A549 (cell line): ENCODE measurements at regions not wholly inside any gene's neighbourhood (a gene's known extent, or its start where the extent isn't known, plus 50 kb on each side); places are given as distances from the start of the nearest gene placed in this dataset.

Source experiments
- ATAC-seq, 2 experiments: fragments of 200-7000 bp in 1 of 2; fragments of >200 bp in 1 of 2; cut with Nextera tagmentation in 1 of 2; cut with Tn5 transposase in 1 of 2; 3 replicates each; pipeline versions ENCODE4 v1.8.0 to v1.9.1; 2018 to 2020; ENCODE audit warnings: mild to moderate bottlenecking in 1 of 2, moderate library complexity in 1 of 2
- CTCF ChIA-PET: fragments of 300-600 bp; sonication (Branson Sonifier 250); formaldehyde crosslinking; extraction: SDS; loops from one replicate; lab custom pipeline; 2021; ENCODE audit warnings: antibody characterized with exemption, inconsistent platforms; lab: Yijun Ruan, JAX
- POLR2A ChIA-PET: fragments of 350-600 bp; formaldehyde crosslinking; extraction: SDS; loops from one replicate; lab custom pipeline; 2021; ENCODE audit warnings: antibody characterized with exemption, inconsistent platforms; lab: Yijun Ruan, JAX
- DNase-seq, 2 experiments: peaks; one replicate each; pipeline versions ENCODE4 v3.0.0 to v3.0.0-alpha.2; 2011 to 2016; ENCODE audit warnings: low read depth in 1 of 2, low spot score in 1 of 2
- FAIRE-seq: peaks from 2 replicates; lab custom pipeline; 2011; peaks lifted over from hg19 to GRCh38; lab: Jason Lieb, UNC
- H3K27ac ChIP-seq, 2 experiments: fragments of >200 bp; sonication (Bioruptor Twin); formaldehyde crosslinking; 3 replicates each; pipeline ENCODE4 v1.5.1; 2016 to 2017
- H3K4me1 ChIP-seq: fragments of >200 bp; sonication (Bioruptor Twin); formaldehyde crosslinking; 3 replicates; pipeline ENCODE4 v1.6.1; 2016
- H3K4me2 ChIP-seq: fragments of >200 bp; sonication (Bioruptor Twin); formaldehyde crosslinking; 3 replicates; pipeline ENCODE4 v1.6.1; 2016
- H3K4me3 ChIP-seq: fragments of >200 bp; sonication (Bioruptor Twin); formaldehyde crosslinking; 3 replicates; pipeline ENCODE4 v1.5.1; 2016
- H3K9me3 ChIP-seq: fragments of >200 bp; sonication (Bioruptor Twin); formaldehyde crosslinking; 3 replicates; pipeline ENCODE4 v1.6.1; 2016
- CBX2 ChIP-seq: fragments of 200-600 bp; sonication (generic); IDR thresholded peaks from 2 replicates; pipeline ENCODE4 v1.6.1; 2016; ENCODE audit warnings: low read depth, mild to moderate bottlenecking, borderline replicate concordance
- CEBPB ChIP-seq, 2 experiments: fragments of >200 bp in 1 of 2; sonication (Bioruptor Twin) in 1 of 2; formaldehyde crosslinking in 1 of 2; IDR thresholded peaks; 2 replicates each; pipeline ENCODE4 v1.6.1; 2012 to 2016
- CHD4 ChIP-seq: fragments of 200-600 bp; sonication (generic); IDR thresholded peaks from 2 replicates; pipeline ENCODE4 v1.6.1; 2016; ENCODE audit warnings: antibody characterized with exemption, mild to moderate bottlenecking, borderline replicate concordance
- EHMT2 ChIP-seq: fragments of 200-600 bp; sonication (generic); IDR thresholded peaks from 2 replicates; pipeline ENCODE4 v1.6.1; 2016; ENCODE audit warnings: antibody characterized with exemption, low read depth, mild to moderate bottlenecking, moderate library complexity
- ELK1 ChIP-seq: fragments of 150-350 bp; IDR thresholded peaks from 2 replicates; pipeline ENCODE4 v1.6.1; 2014; ENCODE audit warnings: low read depth, mild to moderate bottlenecking, low read length
- EP300 ChIP-seq, 2 experiments: fragments of >200 bp; sonication (Bioruptor Twin); formaldehyde crosslinking; IDR thresholded peaks; 2 replicates in 1 of 2; 3 replicates in 1 of 2; pipeline ENCODE4 v1.6.1; 2016 to 2017
- FOXS1 ChIP-seq: fragments of 250-450 bp; sonication (Bioruptor Pico); IDR thresholded peaks from 2 replicates; pipeline ENCODE4 v1.5.0; 2020; ENCODE audit warnings: mild to moderate bottlenecking, moderate library complexity
- GATA3 ChIP-seq: IDR thresholded peaks from 2 replicates; pipeline ENCODE4 v1.6.1; 2012; ENCODE audit warnings: borderline replicate concordance
- HEYL ChIP-seq: fragments of 250-450 bp; sonication (Bioruptor Pico); IDR thresholded peaks from 2 replicates; pipeline ENCODE4 v1.8.0; 2021; ENCODE audit warnings: mild to moderate bottlenecking, moderate library complexity
- JUN ChIP-seq, 2 experiments: fragments of >200 bp; sonication (Bioruptor Twin); formaldehyde crosslinking; IDR thresholded peaks; 2 replicates in 1 of 2; 3 replicates in 1 of 2; pipeline ENCODE4 v1.6.1; 2016 to 2017
- KDM1A ChIP-seq: fragments of 200-600 bp; sonication (generic); IDR thresholded peaks from 2 replicates; pipeline ENCODE4 v1.6.1; 2016; ENCODE audit warnings: low read depth, mild to moderate bottlenecking
- KDM5A ChIP-seq: fragments of 200-600 bp; sonication (generic); IDR thresholded peaks from 2 replicates; pipeline ENCODE4 v1.6.1; 2016; ENCODE audit warnings: antibody characterized with exemption, mild to moderate bottlenecking
- MAZ ChIP-seq: fragments of 150-350 bp; IDR thresholded peaks from 2 replicates; pipeline ENCODE4 v1.6.1; 2014; ENCODE audit warnings: antibody characterized with exemption, low read depth, low read length, borderline replicate concordance
- MYC ChIP-seq: IDR thresholded peaks from 2 replicates; pipeline ENCODE4 v1.6.1; 2012; ENCODE audit warnings: mild to moderate bottlenecking, inconsistent platforms, low read length, improper control_type of control experiment, borderline replicate concordance
- NR3C1 ChIP-seq: fragments of >200 bp; sonication (Bioruptor Twin); formaldehyde crosslinking; IDR thresholded peaks from 3 replicates; pipeline ENCODE4 v1.6.1; 2017
- PHF8 ChIP-seq: fragments of 200-600 bp; sonication (generic); IDR thresholded peaks from 2 replicates; pipeline ENCODE4 v1.6.1; 2016; ENCODE audit warnings: low read depth, mild to moderate bottlenecking, antibody characterized with exemption, moderate library complexity, borderline replicate concordance
- RAD21 ChIP-seq, 2 experiments: fragments of >200 bp in 1 of 2; sonication (Bioruptor Twin) in 1 of 2; formaldehyde crosslinking in 1 of 2; IDR thresholded peaks in 1 of 2; conservative IDR thresholded peaks in 1 of 2; 2 replicates in 1 of 2; 3 replicates in 1 of 2; pipeline ENCODE4 v1.6.1; 2012 to 2018; ENCODE audit warnings: inconsistent platforms in 1 of 2
- REST ChIP-seq: fragments of 200-600 bp; sonication (generic); IDR thresholded peaks from 2 replicates; pipeline ENCODE4 v1.6.1; 2016; ENCODE audit warnings: antibody characterized with exemption, mild to moderate bottlenecking, moderate library complexity
- RFX5 ChIP-seq: fragments of 450-650 bp; IDR thresholded peaks from 2 replicates; pipeline ENCODE4 v1.7.1; 2014; ENCODE audit warnings: antibody characterized with exemption, mild to moderate bottlenecking, moderate library complexity
- SMC3 ChIP-seq: fragments of >200 bp; sonication (Bioruptor Twin); formaldehyde crosslinking; IDR thresholded peaks from 3 replicates; pipeline ENCODE4 v1.6.1; 2018; ENCODE audit warnings: inconsistent platforms
- TFCP2L1 ChIP-seq: fragments of 250-450 bp; sonication (Bioruptor Pico); IDR thresholded peaks from 2 replicates; pipeline ENCODE4 v1.5.0; 2021; ENCODE audit warnings: mild to moderate bottlenecking
- ZSCAN20 ChIP-seq: fragments of 250-450 bp; sonication (Bioruptor Pico); IDR thresholded peaks from 2 replicates; pipeline ENCODE4 v1.8.0; 2022; ENCODE audit warnings: mild to moderate bottlenecking, moderate library complexity
- WGBS: methylation state at CpG from one replicate; pipeline ENCODE4 v1.1.6; 2017; ENCODE audit errors: missing lambda C conversion rate; 5-methylcytosine and 5-hydroxymethylcytosine counted together
- TF ChIP-seq, protein P1 (sequence below): fragments of >200 bp; sonication (Bioruptor Twin); formaldehyde crosslinking; IDR thresholded peaks from 3 replicates; pipeline ENCODE4 v1.5.1; 2016
- TF ChIP-seq, protein P2 (sequence below): fragments of >200 bp; sonication (Bioruptor Twin); formaldehyde crosslinking; IDR thresholded peaks from 3 replicates; pipeline ENCODE4 v1.6.1; 2016
- TF ChIP-seq, protein P3 (sequence below): IDR thresholded peaks from 2 replicates; pipeline ENCODE4 v1.6.1; 2012

- Histone ChIP-seq H3K9me3 (no peaks in the 10 kb centered on the region), H3K4me2 (no peak overlapping the region), H3K4me3 (no peak overlapping the region), H3K4me1 (no peaks in the 10 kb centered on the region), H3K27ac (no peak overlapping the region)
- POLR2A ChIA-PET, result no interaction called here
- 50% methylated on average over 1 of the region's 1 CpG for WGBS
- FAIRE-seq (no peak), ATAC-seq (no peak), DNase-seq (no peak)
- TF ChIP-seq NR3C1 (no peak), KDM1A (no peak), PHF8 (no peak), CBX2 (no peak), SMC3 (no peak), TFCP2L1 (CRISPR knock-in tag) (no peak), JUN (IDR thresholded peaks at IDR 0.05) (no peak), CHD4 (no peak), RAD21 (conservative IDR thresholded peaks at IDR 0.05 in 1 of 2, IDR thresholded peaks at IDR 0.05 in 1 of 2) (no peak), MYC (no peak), KDM5A (no peak), RFX5 (no peak), MAZ (no peak), FOXS1 (CRISPR knock-in tag) (no peak), ZSCAN20 (CRISPR knock-in tag) (no peak)
- TF ChIP-seq, protein P1, sequence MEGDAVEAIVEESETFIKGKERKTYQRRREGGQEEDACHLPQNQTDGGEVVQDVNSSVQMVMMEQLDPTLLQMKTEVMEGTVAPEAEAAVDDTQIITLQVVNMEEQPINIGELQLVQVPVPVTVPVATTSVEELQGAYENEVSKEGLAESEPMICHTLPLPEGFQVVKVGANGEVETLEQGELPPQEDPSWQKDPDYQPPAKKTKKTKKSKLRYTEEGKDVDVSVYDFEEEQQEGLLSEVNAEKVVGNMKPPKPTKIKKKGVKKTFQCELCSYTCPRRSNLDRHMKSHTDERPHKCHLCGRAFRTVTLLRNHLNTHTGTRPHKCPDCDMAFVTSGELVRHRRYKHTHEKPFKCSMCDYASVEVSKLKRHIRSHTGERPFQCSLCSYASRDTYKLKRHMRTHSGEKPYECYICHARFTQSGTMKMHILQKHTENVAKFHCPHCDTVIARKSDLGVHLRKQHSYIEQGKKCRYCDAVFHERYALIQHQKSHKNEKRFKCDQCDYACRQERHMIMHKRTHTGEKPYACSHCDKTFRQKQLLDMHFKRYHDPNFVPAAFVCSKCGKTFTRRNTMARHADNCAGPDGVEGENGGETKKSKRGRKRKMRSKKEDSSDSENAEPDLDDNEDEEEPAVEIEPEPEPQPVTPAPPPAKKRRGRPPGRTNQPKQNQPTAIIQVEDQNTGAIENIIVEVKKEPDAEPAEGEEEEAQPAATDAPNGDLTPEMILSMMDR, result no peak
- TF ChIP-seq, protein P2, sequence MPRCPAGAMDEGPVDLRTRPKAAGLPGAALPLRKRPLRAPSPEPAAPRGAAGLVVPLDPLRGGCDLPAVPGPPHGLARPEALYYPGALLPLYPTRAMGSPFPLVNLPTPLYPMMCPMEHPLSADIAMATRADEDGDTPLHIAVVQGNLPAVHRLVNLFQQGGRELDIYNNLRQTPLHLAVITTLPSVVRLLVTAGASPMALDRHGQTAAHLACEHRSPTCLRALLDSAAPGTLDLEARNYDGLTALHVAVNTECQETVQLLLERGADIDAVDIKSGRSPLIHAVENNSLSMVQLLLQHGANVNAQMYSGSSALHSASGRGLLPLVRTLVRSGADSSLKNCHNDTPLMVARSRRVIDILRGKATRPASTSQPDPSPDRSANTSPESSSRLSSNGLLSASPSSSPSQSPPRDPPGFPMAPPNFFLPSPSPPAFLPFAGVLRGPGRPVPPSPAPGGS, result no peak
- TF ChIP-seq, protein P3, sequence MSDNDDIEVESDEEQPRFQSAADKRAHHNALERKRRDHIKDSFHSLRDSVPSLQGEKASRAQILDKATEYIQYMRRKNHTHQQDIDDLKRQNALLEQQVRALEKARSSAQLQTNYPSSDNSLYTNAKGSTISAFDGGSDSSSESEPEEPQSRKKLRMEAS, result no peak
- CTCF ChIA-PET, result no interaction called here
These were observed 166.9 kb downstream of the DLEU7 start for GRCh38 chr13:50676602-50677001.

DNA sequence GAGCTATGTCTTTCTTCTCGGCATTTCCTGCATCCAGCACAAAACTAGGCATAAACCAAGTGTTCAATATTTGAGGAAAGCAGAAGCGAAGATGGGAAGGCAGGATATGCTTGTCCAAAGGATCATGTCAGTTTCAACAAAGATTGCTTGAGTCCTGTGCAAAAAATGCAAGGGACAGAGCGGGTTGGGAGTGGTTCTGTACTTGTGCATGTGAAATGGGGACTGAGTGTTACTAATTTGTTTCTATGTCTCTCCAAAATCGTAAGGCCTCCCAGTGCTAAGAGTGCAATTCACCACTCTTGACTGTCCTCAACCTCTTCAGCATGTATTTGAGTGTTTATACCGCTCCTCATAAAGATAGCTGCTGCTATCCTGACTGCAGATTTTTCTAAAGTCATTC lies 166.2 kb downstream of the DLEU7 start:
- CTCF ChIA-PET, result interaction anchor here (0.7 kb wide), 1 partner anchor 219 kb away, joined by 3 read pairs; no protein-coding TSS in a partner anchor
- no peak for DNase-seq
- POLR2A ChIA-PET, result no interaction called here
- no peak for ATAC-seq
- TF ChIP-seq EHMT2 (no peak), EP300 (IDR thresholded peaks at IDR 0.05) (no peak), GATA3 (no peak), NR3C1 (no peak), REST (no peak), HEYL (CRISPR knock-in tag) (no peak), KDM5A (no peak), CEBPB (IDR thresholded peaks at IDR 0.05) (no peak), ELK1 (no peak)
- H3K4me3 ChIP-seq, result no peak overlapping the region
- WGBS, result 56% methylated on average over 5 of the region's 5 CpGs
- H3K9me3 ChIP-seq, result no peaks in the 10 kb centered on the region
- FAIRE-seq, result no peak
- no peak overlapping the region for H3K4me2 ChIP-seq
- H3K27ac ChIP-seq, result no peak overlapping the region
- H3K4me1 ChIP-seq, result no peaks in the 10 kb centered on the region
